OCI-LY3 (cell line): ENCODE measurements at regions not wholly inside any gene's neighbourhood (a gene's known extent, or its start where the extent isn't known, plus 50 kb on each side); places are given as distances from the start of the nearest gene placed in this dataset.

ENCODE experiments used
- EZH2phosphoT487 ChIP-seq: fragments of 200-600 bp; shearing (Covaris generic); IDR thresholded peaks from 2 replicates; pipeline ENCODE4 v1.6.1; 2018; ENCODE audit warnings: antibody characterized with exemption, mixed run types, low read depth
- TF ChIP-seq, protein P1 (sequence below): fragments of 200-600, 300-600 bp; sonication (generic); IDR thresholded peaks from 2 replicates; pipeline ENCODE4 v1.5.1; 2014; ENCODE audit warnings: antibody characterized with exemption, low read length, low read depth

DNA sequence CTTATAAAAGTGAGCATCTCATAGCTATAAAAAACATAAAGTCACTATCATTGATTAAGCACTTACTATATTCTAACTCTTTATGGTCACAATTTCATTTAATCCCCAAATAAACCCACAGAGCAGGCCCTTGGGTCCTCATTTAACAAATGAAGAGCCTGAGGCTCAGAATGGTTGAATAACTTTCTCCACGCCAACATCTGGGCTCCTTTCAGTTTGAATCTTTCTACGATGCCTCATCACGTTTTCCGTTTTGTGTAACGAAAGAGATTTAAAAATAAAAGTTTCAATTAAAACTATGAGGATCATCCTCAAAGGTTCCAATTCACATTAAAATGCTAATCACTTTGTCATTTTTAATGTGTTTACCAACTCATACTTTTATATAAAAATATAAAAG, 74.2 kb upstream of the ADAMTS18 start:
- TF ChIP-seq, protein P1, sequence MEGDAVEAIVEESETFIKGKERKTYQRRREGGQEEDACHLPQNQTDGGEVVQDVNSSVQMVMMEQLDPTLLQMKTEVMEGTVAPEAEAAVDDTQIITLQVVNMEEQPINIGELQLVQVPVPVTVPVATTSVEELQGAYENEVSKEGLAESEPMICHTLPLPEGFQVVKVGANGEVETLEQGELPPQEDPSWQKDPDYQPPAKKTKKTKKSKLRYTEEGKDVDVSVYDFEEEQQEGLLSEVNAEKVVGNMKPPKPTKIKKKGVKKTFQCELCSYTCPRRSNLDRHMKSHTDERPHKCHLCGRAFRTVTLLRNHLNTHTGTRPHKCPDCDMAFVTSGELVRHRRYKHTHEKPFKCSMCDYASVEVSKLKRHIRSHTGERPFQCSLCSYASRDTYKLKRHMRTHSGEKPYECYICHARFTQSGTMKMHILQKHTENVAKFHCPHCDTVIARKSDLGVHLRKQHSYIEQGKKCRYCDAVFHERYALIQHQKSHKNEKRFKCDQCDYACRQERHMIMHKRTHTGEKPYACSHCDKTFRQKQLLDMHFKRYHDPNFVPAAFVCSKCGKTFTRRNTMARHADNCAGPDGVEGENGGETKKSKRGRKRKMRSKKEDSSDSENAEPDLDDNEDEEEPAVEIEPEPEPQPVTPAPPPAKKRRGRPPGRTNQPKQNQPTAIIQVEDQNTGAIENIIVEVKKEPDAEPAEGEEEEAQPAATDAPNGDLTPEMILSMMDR, result no peak
- TF ChIP-seq EZH2phosphoT487, result no peak
